Ovary (tissue), 7 donors: ENCODE measurements at regions not wholly inside any gene's neighbourhood (a gene's known extent, or its start where the extent isn't known, plus 50 kb on each side); places are given as distances from the start of the nearest gene placed in this dataset.

ENCODE experiments used
- DNase-seq, 5 donors: peaks; one replicate each; pipeline ENCODE4 v3.0.0-alpha.2; 2019 to 2020
- H3K27ac ChIP-seq, 2 donors: fragments of 200-600 bp; one replicate each; pipeline versions ENCODE4 v1.5.1 to v1.8.0; 2019 to 2022
- H3K27me3 ChIP-seq: fragments of 200-600 bp; one replicate; pipeline ENCODE4 v1.8.0; 2022
- H3K36me3 ChIP-seq: fragments of 200-600 bp; sonication (generic); one replicate; pipeline ENCODE4 v1.5.1; 2019
- H3K4me1 ChIP-seq: one replicate; pipeline ENCODE4 v1.8.1; 2013; ENCODE audit warnings: mild to moderate bottlenecking, moderate library complexity; ENCODE audit not compliant: insufficient read depth
- H3K4me3 ChIP-seq: fragments of 200-600 bp; sonication (generic); one replicate; pipeline ENCODE4 v1.5.1; 2017
- H3K9me3 ChIP-seq, 2 donors: fragments of 200-600 bp in 1 of 2; sonication (generic) in 1 of 2; one replicate each; pipeline versions ENCODE4 v1.5.1 to v1.8.1; 2013 to 2019; ENCODE audit warnings: mild to moderate bottlenecking in 1 of 2, moderate library complexity in 1 of 2
- CTCF ChIP-seq, 3 donors: fragments of 450-650 bp in 2 of 3; fragments of 200-600 bp in 1 of 3; IDR thresholded peaks; one replicate each; pipeline versions ENCODE4 v1.5.1 to v1.8.0; 2016 to 2022; ENCODE audit warnings: antibody characterized with exemption in 3 of 3, mild to moderate bottlenecking in 1 of 3
- EP300 ChIP-seq: sonication (generic); formaldehyde crosslinking; IDR thresholded peaks from one replicate; pipeline ENCODE4 v1.6.1; 2017; ENCODE audit warnings: antibody characterized with exemption
- POLR2A ChIP-seq: fragments of 450-650 bp; IDR thresholded peaks from one replicate; pipeline ENCODE4 v1.6.1; 2017; ENCODE audit warnings: antibody characterized with exemption, mild to moderate bottlenecking, moderate library complexity
- WGBS, 3 donors: extraction: QIAGEN DNeasy Blood & Tissue Kit in 1 of 3; methylation state at CpG; one replicate each; pipeline versions ENCODE4 v1.1.5 to v1.1.7; 2013 to 2017; 5-methylcytosine and 5-hydroxymethylcytosine counted together
- intact Hi-C, 4 donors: fragments of 100-400 bp; cut with DNase I; formaldehyde crosslinking; loops; one replicate each; pipeline versions ENCODE4 v1.11.0 to v1.15.1; 2022 to 2023
- donor health status: DM: no; HTN: no; CAD: no; lungs with moderate emphysema.
- donor health status: DM: no; HTN: no; CAD: no.
- donor health status: Bipolar disorder and iron deficiency.
- donor health status: DM: no; HTN: no; CAD: no.
- donor health status: DM: yes; HTN: yes; CAD: no.

- DNase-seq = no peak
- TF ChIP-seq EP300 (no peak), CTCF (IDR thresholded peaks at IDR 0.05) (no peak), POLR2A (no peak)
- Histone ChIP-seq H3K27ac (no peak overlapping the region), H3K9me3 (no peaks in the 10 kb centered on the region), H3K36me3 (no peaks in the 10 kb centered on the region), H3K4me3 (no peak overlapping the region), H3K27me3 (no peaks in the 10 kb centered on the region), H3K4me1 (no peaks in the 10 kb centered on the region)
- WGBS, 3 donors = 41 to 59% (median 59%) methylated on average over 16 to 17 of the region's 17 CpGs
- intact Hi-C loops = no loop called here
These were observed 144.7 kb upstream of the ZNF716 start for GRCh38 chr7:57305192-57305748.

DNA sequence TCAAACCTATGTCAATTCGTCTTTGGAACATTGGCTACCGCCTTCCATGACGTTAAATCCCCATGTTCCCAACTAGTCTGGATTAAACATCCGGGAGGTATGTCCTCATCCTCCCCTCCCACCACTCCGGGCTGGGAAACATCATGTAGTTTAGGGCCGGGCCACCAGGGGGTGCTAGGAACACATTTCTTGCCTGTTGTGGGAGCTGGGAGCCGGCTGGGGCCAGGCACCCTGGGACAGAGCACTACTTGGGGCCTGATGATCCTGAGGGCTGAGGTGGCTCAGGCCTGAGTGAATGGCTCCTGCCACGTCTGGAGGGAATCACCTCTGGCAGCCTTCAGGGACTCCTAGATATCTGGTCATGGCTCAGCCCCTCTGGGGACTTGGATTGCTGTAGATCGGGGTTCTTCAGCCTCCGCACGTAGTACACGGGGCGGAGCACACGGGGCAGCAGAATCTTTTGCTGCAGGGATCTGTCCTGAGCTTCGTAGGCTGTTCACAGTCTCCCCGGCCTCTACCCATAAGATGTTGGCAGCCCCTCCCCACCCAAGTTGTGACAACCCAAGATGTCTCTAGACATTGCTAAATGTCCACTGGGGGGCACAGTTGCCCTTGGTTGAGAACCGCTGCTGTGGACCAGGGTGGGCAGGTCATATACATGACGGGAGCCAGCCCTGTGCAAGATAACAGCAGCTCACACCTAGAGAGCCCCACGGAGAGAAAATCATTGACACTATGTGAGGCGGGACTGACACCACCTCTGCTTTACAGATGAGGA is 141.2 kb upstream of the ZNF716 start:
- no peaks in the 10 kb centered on the region for H3K27me3 ChIP-seq
- no peaks in the 10 kb centered on the region for H3K4me1 ChIP-seq
- no peaks in the 10 kb centered on the region for H3K36me3 ChIP-seq
- 57 to 66% (median 66%) methylated on average over 20 of the region's 20 CpGs for WGBS, 3 donors
- H3K9me3 ChIP-seq = no peaks in the 10 kb centered on the region
- no peak overlapping the region for H3K4me3 ChIP-seq
- intact Hi-C loops = no loop called here
- DNase-seq = no peak
- TF ChIP-seq CTCF (IDR thresholded peaks at IDR 0.05) = no peak
- no peak for TF ChIP-seq EP300
- no peak for TF ChIP-seq POLR2A
- H3K27ac ChIP-seq = no peak overlapping the region

DNA sequence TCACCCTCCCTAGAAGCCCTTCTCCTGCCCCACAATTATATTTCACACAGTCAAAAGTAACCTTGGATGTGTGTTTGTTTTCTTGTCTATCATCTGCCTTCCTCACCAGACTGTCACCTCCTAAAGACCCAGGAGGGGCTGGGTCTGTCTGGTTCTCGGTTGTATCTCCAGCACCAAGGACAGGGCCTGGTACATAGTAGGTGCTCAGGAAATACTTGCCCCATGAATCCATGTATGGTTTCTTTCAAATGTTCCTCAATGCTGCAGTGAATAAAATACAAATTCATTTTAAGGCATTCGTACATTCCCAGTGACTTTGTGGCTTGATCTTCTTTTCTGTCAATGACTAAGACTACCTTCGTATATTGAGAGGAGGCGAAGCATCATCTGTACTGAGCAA is 122.9 kb upstream of the ZNF716 start:
- Histone ChIP-seq H3K9me3 (no peaks in the 10 kb centered on the region), H3K4me3 (no peak overlapping the region), H3K27me3 (no peaks in the 10 kb centered on the region), H3K4me1 (no peaks in the 10 kb centered on the region), H3K36me3 (no peaks in the 10 kb centered on the region), H3K27ac (no peak overlapping the region)
- no peak for DNase-seq
- intact Hi-C loops = no loop called here
- 80 to 90% (median 87%) methylated on average over 4 of the region's 4 CpGs for WGBS, 3 donors
- TF ChIP-seq EP300 = no peak
- TF ChIP-seq CTCF (IDR thresholded peaks at IDR 0.05) = no peak
- TF ChIP-seq POLR2A = no peak

- 74 to 82% (median 81%) methylated on average over 6 to 11 of the region's 11 CpGs for WGBS, 3 donors
- Histone ChIP-seq H3K36me3 (no peaks in the 10 kb centered on the region), H3K9me3 (no peaks in the 10 kb centered on the region), H3K4me1 (no peaks in the 10 kb centered on the region), H3K27me3 (no peaks in the 10 kb centered on the region), H3K27ac (no peak overlapping the region), H3K4me3 (no peak overlapping the region)
- intact Hi-C loops = no loop called here
- TF ChIP-seq POLR2A (no peak), EP300 (no peak), CTCF (IDR thresholded peaks at IDR 0.05) (no peak)
- DNase-seq = no peak
These were observed 121.5 kb upstream of the ZNF716 start for GRCh38 chr7:57328457-57328856.
